Activated naive CD8-positive, alpha-beta T cell treated with anti-CD3 and anti-CD28 coated beads, Interleukin-2, amount 50 U/mL, for 24 hours (primary cell): ENCODE measurements at regions not wholly inside any gene's neighbourhood (a gene's known extent, or its start where the extent isn't known, plus 50 kb on each side); places are given as distances from the start of the nearest gene placed in this dataset.

Experiments used
- ATAC-seq: fragments of 150-1000 bp; cut with Tn5 transposase; one replicate; pipeline ENCODE4 v1.10.0; 2021
- DNase-seq: peaks from one replicate; pipeline ENCODE4 v3.0.0; 2021
- H3K27ac Mint-ChIP-seq: one replicate; pipeline ENCODE4 v1.8.0; 2021; ENCODE audit warnings: mild to moderate bottlenecking, mixed read lengths
- H3K27me3 Mint-ChIP-seq: one replicate; pipeline ENCODE4 v1.8.0; 2021; ENCODE audit warnings: mixed read lengths
- H3K36me3 Mint-ChIP-seq: one replicate; pipeline ENCODE4 v1.8.0; 2021; ENCODE audit warnings: low read depth, mixed read lengths
- H3K4me1 Mint-ChIP-seq: one replicate; pipeline ENCODE4 v1.8.0; 2021; ENCODE audit warnings: mixed read lengths
- H3K4me3 Mint-ChIP-seq: one replicate; pipeline ENCODE4 v1.8.0; 2021; ENCODE audit warnings: mild to moderate bottlenecking, moderate library complexity, mixed read lengths
- H3K9me3 Mint-ChIP-seq: one replicate; pipeline ENCODE4 v1.8.0; 2021; ENCODE audit warnings: mixed read lengths

- H3K36me3 Mint-ChIP-seq: no peaks in the 10 kb centered on the region
- no peak overlapping the region for H3K27ac Mint-ChIP-seq
- H3K4me3 Mint-ChIP-seq: no peak overlapping the region
- H3K4me1 Mint-ChIP-seq: no peaks in the 10 kb centered on the region
- ATAC-seq (no peak), DNase-seq (no peak)
- no peaks in the 10 kb centered on the region for H3K9me3 Mint-ChIP-seq
- no peaks in the 10 kb centered on the region for H3K27me3 Mint-ChIP-seq
Observed at GRCh38 chr5:68557162-68557936, 341.8 kb downstream of the PIK3R1 start.

GRCh38 chr5:68562308-68562707 lies 346.8 kb downstream of the PIK3R1 start:
- H3K36me3 Mint-ChIP-seq: peaks cover 1% of the 10 kb centered on the region
- DNase-seq: no peak

GRCh38 chr5:68565427-68565826 lies 349.9 kb downstream of the PIK3R1 start:
- Mint-ChIP-seq H3K36me3 (peaks cover 1% of the 10 kb centered on the region), H3K9me3 (peaks cover 23% of the 10 kb centered on the region), H3K27ac (no peak overlapping the region), H3K4me3 (no peak overlapping the region), H3K4me1 (peaks cover 4% of the 10 kb centered on the region), H3K27me3 (no peaks in the 10 kb centered on the region)
- DNase-seq (peak; percentile 4), ATAC-seq (peak; percentile 20)

More at GRCh38 chr5:68562308-68562707, 346.8 kb downstream of the PIK3R1 start:
- Mint-ChIP-seq H3K9me3 (peaks cover 18% of the 10 kb centered on the region), H3K27me3 (no peaks in the 10 kb centered on the region), H3K4me3 (no peak overlapping the region), H3K4me1 (peaks cover 4% of the 10 kb centered on the region), H3K27ac (no peak overlapping the region)
- no peak for ATAC-seq

GRCh38 chr5:68576805-68577204 lies 361.2 kb downstream of the PIK3R1 start:
- no peak overlapping the region for H3K4me3 Mint-ChIP-seq
- H3K36me3 Mint-ChIP-seq: no peaks in the 10 kb centered on the region

GRCh38 chr5:68582284-68582683 lies 366.7 kb downstream of the PIK3R1 start:
- Mint-ChIP-seq H3K4me1 (no peaks in the 10 kb centered on the region), H3K27me3 (peaks cover 2% of the 10 kb centered on the region), H3K27ac (no peak overlapping the region), H3K4me3 (no peak overlapping the region), H3K36me3 (no peaks in the 10 kb centered on the region), H3K9me3 (peaks cover 8% of the 10 kb centered on the region)
- DNase-seq (no peak), ATAC-seq (no peak)

More at GRCh38 chr5:68576805-68577204, 361.2 kb downstream of the PIK3R1 start:
- Mint-ChIP-seq H3K4me1 (no peaks in the 10 kb centered on the region), H3K27me3 (peaks cover 5% of the 10 kb centered on the region), H3K9me3 (peaks cover 20% of the 10 kb centered on the region), H3K27ac (no peak overlapping the region)
- no peak for ATAC-seq
- DNase-seq: no peak

- no peaks in the 10 kb centered on the region for H3K36me3 Mint-ChIP-seq
- H3K4me1 Mint-ChIP-seq: no peaks in the 10 kb centered on the region
- no peak overlapping the region for H3K27ac Mint-ChIP-seq
- no peak overlapping the region for H3K4me3 Mint-ChIP-seq
- ATAC-seq (no peak), DNase-seq (no peak)
- H3K27me3 Mint-ChIP-seq: no peaks in the 10 kb centered on the region
- no peaks in the 10 kb centered on the region for H3K9me3 Mint-ChIP-seq
Observed at GRCh38 chr5:68587171-68587570, 371.6 kb downstream of the PIK3R1 start.

- DNase-seq (no peak), ATAC-seq (no peak)
- no peaks in the 10 kb centered on the region for H3K4me1 Mint-ChIP-seq
- H3K4me3 Mint-ChIP-seq: no peak overlapping the region
- no peaks in the 10 kb centered on the region for H3K36me3 Mint-ChIP-seq
- no peaks in the 10 kb centered on the region for H3K9me3 Mint-ChIP-seq
- no peak overlapping the region for H3K27ac Mint-ChIP-seq
- H3K27me3 Mint-ChIP-seq: no peaks in the 10 kb centered on the region
Observed at GRCh38 chr5:68591850-68592249, 376.3 kb downstream of the PIK3R1 start.

GRCh38 chr5:68592351-68592750 lies 376.8 kb downstream of the PIK3R1 start:
- DNase-seq (no peak), ATAC-seq (no peak)
- Mint-ChIP-seq H3K9me3 (no peaks in the 10 kb centered on the region), H3K4me3 (no peak overlapping the region), H3K4me1 (no peaks in the 10 kb centered on the region), H3K27me3 (no peaks in the 10 kb centered on the region), H3K36me3 (no peaks in the 10 kb centered on the region), H3K27ac (no peak overlapping the region)

- ATAC-seq (no peak), DNase-seq (no peak)
- H3K36me3 Mint-ChIP-seq: no peaks in the 10 kb centered on the region
- no peak overlapping the region for H3K4me3 Mint-ChIP-seq
- no peaks in the 10 kb centered on the region for H3K9me3 Mint-ChIP-seq
- no peaks in the 10 kb centered on the region for H3K27me3 Mint-ChIP-seq
- H3K4me1 Mint-ChIP-seq: no peaks in the 10 kb centered on the region
- H3K27ac Mint-ChIP-seq: no peak overlapping the region
Observed at GRCh38 chr5:68593211-68593671, 377.7 kb downstream of the PIK3R1 start.

- Mint-ChIP-seq H3K36me3 (no peaks in the 10 kb centered on the region), H3K4me3 (no peak overlapping the region), H3K27ac (no peak overlapping the region), H3K9me3 (peaks cover 47% of the 10 kb centered on the region), H3K27me3 (no peaks in the 10 kb centered on the region), H3K4me1 (no peaks in the 10 kb centered on the region)
- DNase-seq (no peak), ATAC-seq (no peak)
Observed at GRCh38 chr5:68612972-68613371, 397.4 kb downstream of the PIK3R1 start.

GRCh38 chr5:68618501-68618900 lies 402.9 kb downstream of the PIK3R1 start:
- H3K4me3 Mint-ChIP-seq: no peak overlapping the region
- H3K27ac Mint-ChIP-seq: no peak overlapping the region
- DNase-seq: no peak
- no peak for ATAC-seq
- H3K4me1 Mint-ChIP-seq: no peaks in the 10 kb centered on the region
- no peaks in the 10 kb centered on the region for H3K27me3 Mint-ChIP-seq
- H3K36me3 Mint-ChIP-seq: no peaks in the 10 kb centered on the region
- peaks cover 13% of the 10 kb centered on the region for H3K9me3 Mint-ChIP-seq

- H3K27me3 Mint-ChIP-seq: peaks cover 1% of the 10 kb centered on the region
Observed at GRCh38 chr5:68627001-68627400, 411.4 kb downstream of the PIK3R1 start.

GRCh38 chr5:68628082-68628814 lies 412.7 kb downstream of the PIK3R1 start:
- DNase-seq (no peak), ATAC-seq (no peak)
- H3K4me1 Mint-ChIP-seq: no peaks in the 10 kb centered on the region
- H3K36me3 Mint-ChIP-seq: no peaks in the 10 kb centered on the region
- H3K27ac Mint-ChIP-seq: no peak overlapping the region
- peaks cover 1% of the 10 kb centered on the region for H3K27me3 Mint-ChIP-seq
- no peaks in the 10 kb centered on the region for H3K9me3 Mint-ChIP-seq
- H3K4me3 Mint-ChIP-seq: no peak overlapping the region

More at GRCh38 chr5:68627001-68627400, 411.4 kb downstream of the PIK3R1 start:
- Mint-ChIP-seq H3K4me3 (no peak overlapping the region), H3K9me3 (no peaks in the 10 kb centered on the region), H3K4me1 (no peaks in the 10 kb centered on the region), H3K36me3 (no peaks in the 10 kb centered on the region), H3K27ac (no peak overlapping the region)
- DNase-seq: no peak
- no peak for ATAC-seq

- Mint-ChIP-seq H3K27ac (no peak overlapping the region), H3K27me3 (peaks cover 1% of the 10 kb centered on the region), H3K9me3 (no peaks in the 10 kb centered on the region), H3K36me3 (no peaks in the 10 kb centered on the region), H3K4me1 (no peaks in the 10 kb centered on the region), H3K4me3 (no peak overlapping the region)
- ATAC-seq: no peak
- DNase-seq: no peak
Observed at GRCh38 chr5:68630354-68630753, 414.8 kb downstream of the PIK3R1 start.

- ATAC-seq (no peak), DNase-seq (no peak)
- peaks cover 1% of the 10 kb centered on the region for H3K27me3 Mint-ChIP-seq
- H3K4me1 Mint-ChIP-seq: no peaks in the 10 kb centered on the region
- H3K27ac Mint-ChIP-seq: no peak overlapping the region
- no peak overlapping the region for H3K4me3 Mint-ChIP-seq
- no peaks in the 10 kb centered on the region for H3K36me3 Mint-ChIP-seq
- H3K9me3 Mint-ChIP-seq: no peaks in the 10 kb centered on the region
Observed at GRCh38 chr5:68631884-68632283, 416.3 kb downstream of the PIK3R1 start.
